PFSK-1 (cell line): ENCODE measurements at regions not wholly inside any gene's neighbourhood (a gene's known extent, or its start where the extent isn't known, plus 50 kb on each side); places are given as distances from the start of the nearest gene placed in this dataset.

Source experiments
- POLR2AphosphoS5 ChIP-seq: IDR thresholded peaks from 2 replicates; pipeline ENCODE4 v1.6.1; 2012; ENCODE audit warnings: low read depth, mild to moderate bottlenecking, control low read depth, low read length, moderate library complexity
- TAF1 ChIP-seq: IDR thresholded peaks from 2 replicates; pipeline ENCODE4 v1.6.1; 2012; ENCODE audit warnings: low read length, control low read depth, borderline replicate concordance; ENCODE audit not compliant: insufficient read depth

- TF ChIP-seq TAF1: no peak
- TF ChIP-seq POLR2AphosphoS5: no peak
Observed at GRCh38 chr12:29858270-29858786, 74.6 kb upstream of the TMTC1 start.
